K562 (cell line): ENCODE measurements at regions not wholly inside any gene's neighbourhood (a gene's known extent, or its start where the extent isn't known, plus 50 kb on each side); places are given as distances from the start of the nearest gene placed in this dataset.

Source experiments
- ATAC-seq: fragments of 200-7000 bp; cut with Tn5 transposase; 3 replicates; pipeline ENCODE4 v1.9.1; 2020; ENCODE audit warnings: moderate library complexity
- BruUV-seq: library from RNA; stranded (reverse); fragments of 400-500 nt; replicated peaks from 2 replicates; lab custom pipeline; 2021; lab: Mats Ljungman, UMichigan
- CTCF ChIA-PET: fragments of 300-600 bp; formaldehyde crosslinking; extraction: SDS; loops from one replicate; lab custom pipeline; 2021; ENCODE audit warnings: low intra/inter-chr PET ratio; lab: Yijun Ruan, JAX
- POLR2A ChIA-PET: fragments of 300-600, 350-650 bp; sonication (Branson Sonifier 250); formaldehyde crosslinking; extraction: SDS; loops from one replicate; lab custom pipeline; 2021; ENCODE audit warnings: antibody characterized with exemption, inconsistent platforms; lab: Yijun Ruan, JAX
- DNase-seq, 4 experiments: peaks; one replicate each; pipeline versions ENCODE4 v3.0.0 to v3.0.0-alpha.2; 2011 to 2018; ENCODE audit warnings: low spot score in 3 of 4, mixed read lengths in 3 of 4; ENCODE audit errors: extremely low read depth in 1 of 4
- FAIRE-seq: peaks from 2 replicates; lab custom pipeline; 2011; peaks lifted over from hg19 to GRCh38; lab: Jason Lieb, UNC
- H2AFZ ChIP-seq: 2 replicates; pipeline ENCODE4 v1.6.0; 2011; ENCODE audit warnings: low read depth, low read length, control low read depth, inconsistent platforms
- H3K27ac ChIP-seq: fragments of 200-600 bp; 3 replicates; pipeline ENCODE4 v1.8.0; 2011; ENCODE audit warnings: low read depth, mild to moderate bottlenecking, control low read depth, inconsistent platforms, low read length, moderate library complexity, mixed read lengths; ENCODE audit errors: extremely low read depth
- H3K27me3 ChIP-seq, 2 experiments: fragments of 300-600 bp in 1 of 2; 2 replicates in 1 of 2; 3 replicates in 1 of 2; pipeline versions ENCODE4 v1.6.0 to v1.8.0; 2011; ENCODE audit warnings: inconsistent platforms in 2 of 2, low read length in 2 of 2, mild to moderate bottlenecking in 1 of 2, mixed read lengths in 1 of 2, moderate library complexity in 1 of 2; ENCODE audit not compliant: control insufficient read depth in 2 of 2, insufficient read depth in 2 of 2
- H3K36me3 ChIP-seq: fragments of 300-600 bp; 3 replicates; pipeline ENCODE4 v1.8.0; 2011; ENCODE audit warnings: mild to moderate bottlenecking, low read length, inconsistent platforms; ENCODE audit not compliant: control insufficient read depth, insufficient read depth
- H3K4me1 ChIP-seq, 2 experiments: fragments of 200-600 bp in 1 of 2; replicated peaks in 1 of 2; 2 replicates in 1 of 2; 3 replicates in 1 of 2; pipeline versions ENCODE4 v1.5.1 to v1.8.0; 2011; ENCODE audit warnings: inconsistent platforms in 2 of 2, low read length in 2 of 2, mild to moderate bottlenecking in 1 of 2, mixed read lengths in 1 of 2, moderate library complexity in 1 of 2; ENCODE audit not compliant: control insufficient read depth in 2 of 2, insufficient read depth in 2 of 2
- H3K4me2 ChIP-seq: 2 replicates; pipeline ENCODE4 v1.6.1; 2011; ENCODE audit warnings: low read length, control low read depth, inconsistent platforms, mixed read lengths; ENCODE audit not compliant: insufficient read depth
- H3K4me3 ChIP-seq: fragments of 200-600 bp; sonication (generic), shearing (Covaris generic); 2 replicates; pipeline ENCODE4 v1.5.1; 2016; ENCODE audit warnings: control low read depth, inconsistent platforms
- H3K79me2 ChIP-seq: fragments of 200-600 bp; 3 replicates; pipeline ENCODE4 v1.8.0; 2011; ENCODE audit warnings: low read length, inconsistent platforms; ENCODE audit not compliant: control insufficient read depth, insufficient read depth
- H3K9ac ChIP-seq, 2 experiments: 2 replicates each; pipeline versions ENCODE4 v1.6.0 to v1.6.1; 2011; ENCODE audit warnings: low read depth in 2 of 2, low read length in 2 of 2, control low read depth in 1 of 2, inconsistent platforms in 1 of 2, mild to moderate bottlenecking in 1 of 2, mixed read lengths in 1 of 2; ENCODE audit not compliant: insufficient read depth in 1 of 2
- H3K9me1 ChIP-seq: one replicate; pipeline ENCODE4 v1.6.0; 2011; ENCODE audit warnings: inconsistent platforms, mild to moderate bottlenecking, low read length, moderate library complexity; ENCODE audit not compliant: control insufficient read depth, insufficient read depth
- H3K9me3 ChIP-seq: replicated peaks from 2 replicates; pipeline ENCODE4 v1.5.1; 2011; ENCODE audit warnings: low read depth, low read length, inconsistent platforms; ENCODE audit not compliant: control insufficient read depth, insufficient read depth
- H4K20me1 ChIP-seq: replicated peaks from 2 replicates; pipeline ENCODE4 v1.6.1; 2011; ENCODE audit warnings: low read length, inconsistent platforms, mixed read lengths; ENCODE audit not compliant: control insufficient read depth, insufficient read depth
- ETV6 ChIP-seq, 3 experiments: fragments of 150-350 bp in 1 of 3; sonication (generic) in 1 of 3; formaldehyde crosslinking in 1 of 3; IDR thresholded peaks; 2 replicates each; pipeline versions ENCODE4 v1.6.1 to v1.8.0; 2014 to 2022; ENCODE audit warnings: borderline replicate concordance in 2 of 3, low read depth in 2 of 3, antibody characterized with exemption in 1 of 3, low read length in 1 of 3, mild to moderate bottlenecking in 1 of 3, missing genetic modification reagents in 1 of 3
- FOXJ3 ChIP-seq: sonication (generic); formaldehyde crosslinking; IDR thresholded peaks from 2 replicates; pipeline ENCODE4 v1.4.0; 2020; ENCODE audit warnings: mild to moderate bottlenecking, missing genetic modification reagents
- FOXP1 ChIP-seq: sonication (generic); formaldehyde crosslinking; IDR thresholded peaks from 2 replicates; pipeline ENCODE4 v1.8.0; 2022; ENCODE audit warnings: mild to moderate bottlenecking, missing genetic modification reagents
- NEUROD1 ChIP-seq: fragments of 150-350 bp; IDR thresholded peaks from 2 replicates; pipeline ENCODE4 v1.6.1; 2014; ENCODE audit warnings: borderline replicate concordance, low read length, low read depth; ENCODE audit not compliant: partially characterized antibody
- ZNF347 ChIP-seq: fragments of 450-650 bp; formaldehyde crosslinking; IDR thresholded peaks from 2 replicates; pipeline ENCODE4 v1.4.0; 2020; ENCODE audit warnings: low read depth, mild to moderate bottlenecking, moderate library complexity
- WGBS: fragments of 100-300 bp; shearing (Covaris generic); methylation state at CpG from one replicate; pipeline ENCODE4 v1.1.6; 2016; ENCODE audit warnings: low coverage, mixed read lengths; ENCODE audit not compliant: insufficient coverage; ENCODE audit errors: missing lambda C conversion rate; 5-methylcytosine and 5-hydroxymethylcytosine counted together
- in situ Hi-C: fragments of 300-500 bp; cut with MboI; formaldehyde crosslinking; loops from 4 replicates; pipeline ENCODE4 v1.15.0; 2018; ENCODE audit warnings: inconsistent platforms, mixed read lengths
- intact Hi-C: fragments of 100-400 bp; cut with micrococcal nuclease; formaldehyde crosslinking; loops from 2 replicates; pipeline ENCODE4 v1.14.2; 2022
- TF ChIP-seq, protein P1 (sequence below): fragments of 450-650 bp; formaldehyde crosslinking; conservative IDR thresholded peaks from 2 replicates; pipeline ENCODE4 v1.4.0; 2022; ENCODE audit warnings: mild to moderate bottlenecking, missing genetic modification characterization

DNA sequence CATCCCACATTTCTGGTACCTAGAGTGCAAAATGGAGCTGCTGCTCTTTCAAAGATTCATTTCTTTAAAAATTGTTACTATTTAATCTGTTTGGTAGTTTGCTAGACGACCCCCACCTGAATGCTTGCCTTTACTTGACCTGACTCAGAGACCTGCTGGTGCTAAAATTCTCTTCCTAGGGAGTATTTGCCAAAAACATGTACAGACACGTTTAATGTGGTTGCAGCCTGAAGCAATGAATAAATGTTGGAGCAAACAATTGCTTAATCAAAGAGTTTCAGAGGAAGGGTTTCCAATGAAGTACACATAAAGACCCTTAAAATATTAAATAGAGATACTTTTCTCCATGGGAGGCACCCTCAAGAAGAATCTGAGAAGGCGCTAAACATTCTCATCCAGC is 734.4 kb downstream of the CBLN2 start:
- 0% methylated on average over 2 of the region's 3 CpGs for WGBS
- Histone ChIP-seq H3K9ac (no peak overlapping the region), H3K79me2 (no peaks in the 10 kb centered on the region), H3K4me3 (no peak overlapping the region), H3K9me3 (no peaks in the 10 kb centered on the region), H2AFZ (no peak overlapping the region)
- intact Hi-C loops = no loop called here
- no peak for TF ChIP-seq FOXP1
- TF ChIP-seq, all 486 proteins: peak for 0
- no peak for ATAC-seq
- no peaks in the 10 kb centered on the region for H3K36me3 ChIP-seq
- no peaks in the 10 kb centered on the region for H3K9me1 ChIP-seq
- ChIA-PET CTCF (no interaction called here), POLR2A (no interaction called here)
- no peaks in the 10 kb centered on the region for H4K20me1 ChIP-seq
- DNase-seq = no peak
- no peak overlapping the region for H3K4me2 ChIP-seq
- no peaks in the 10 kb centered on the region for H3K4me1 ChIP-seq
- in situ Hi-C loops = no loop called here
- no peak for FAIRE-seq
- H3K27ac ChIP-seq = no peak overlapping the region
- no peaks in the 10 kb centered on the region for H3K27me3 ChIP-seq
- BruUV-seq = no TSS peak

DNA sequence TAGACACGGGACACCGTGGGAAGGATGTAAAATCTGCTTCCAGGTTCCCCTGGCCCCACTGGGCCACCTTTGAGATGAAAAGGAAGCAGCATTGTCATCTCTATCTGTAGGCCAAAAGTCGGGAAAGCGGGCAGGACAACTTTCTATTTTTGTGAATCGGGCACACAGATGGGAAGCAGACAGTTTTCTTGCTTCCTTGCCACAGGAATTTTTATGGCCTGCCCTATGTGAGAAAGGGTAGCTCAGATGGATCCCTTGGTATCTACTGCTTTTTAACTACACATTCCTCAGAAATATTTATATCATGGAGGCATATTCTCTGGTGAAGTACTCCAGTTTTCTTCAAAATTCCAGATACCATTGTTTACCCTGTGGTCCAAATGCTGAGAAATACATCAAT is 735.5 kb downstream of the CBLN2 start:
- CTCF ChIA-PET = no interaction called here
- in situ Hi-C loops = no loop called here
- H3K4me1 ChIP-seq = no peaks in the 10 kb centered on the region

More for the DNA sequence above, 735.5 kb downstream of the CBLN2 start:
- TF ChIP-seq FOXJ3 (CRISPR knock-in tag) (no peak), ZNF347 (CRISPR knock-in tag) (no peak), ETV6 (IDR thresholded peaks at IDR 0.05; ENCODE audit: borderline replicate concordance in 1 of 2, low read depth in 2 of 2, low read length in 1 of 2) (no peak), ETV6 (CRISPR knock-in tag; IDR thresholded peaks at IDR 0.05; ENCODE audit: borderline replicate concordance) (no peak), NEUROD1 (no peak)
- TF ChIP-seq, protein P1, sequence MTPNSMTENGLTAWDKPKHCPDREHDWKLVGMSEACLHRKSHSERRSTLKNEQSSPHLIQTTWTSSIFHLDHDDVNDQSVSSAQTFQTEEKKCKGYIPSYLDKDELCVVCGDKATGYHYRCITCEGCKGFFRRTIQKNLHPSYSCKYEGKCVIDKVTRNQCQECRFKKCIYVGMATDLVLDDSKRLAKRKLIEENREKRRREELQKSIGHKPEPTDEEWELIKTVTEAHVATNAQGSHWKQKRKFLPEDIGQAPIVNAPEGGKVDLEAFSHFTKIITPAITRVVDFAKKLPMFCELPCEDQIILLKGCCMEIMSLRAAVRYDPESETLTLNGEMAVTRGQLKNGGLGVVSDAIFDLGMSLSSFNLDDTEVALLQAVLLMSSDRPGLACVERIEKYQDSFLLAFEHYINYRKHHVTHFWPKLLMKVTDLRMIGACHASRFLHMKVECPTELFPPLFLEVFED (CRISPR knock-in tag) = no peak
- FAIRE-seq = no peak
- Histone ChIP-seq H3K4me2 (no peak overlapping the region), H3K79me2 (no peaks in the 10 kb centered on the region), H3K4me3 (no peak overlapping the region), H2AFZ (no peak overlapping the region), H3K27ac (no peak overlapping the region), H3K27me3 (no peaks in the 10 kb centered on the region), H3K9ac (no peak overlapping the region), H3K36me3 (no peaks in the 10 kb centered on the region), H3K9me3 (no peaks in the 10 kb centered on the region), H3K9me1 (no peaks in the 10 kb centered on the region), H4K20me1 (no peaks in the 10 kb centered on the region)
- no peak for DNase-seq
- POLR2A ChIA-PET = no interaction called here
- intact Hi-C loops = no loop called here
- BruUV-seq = no TSS peak
- no peak for ATAC-seq
- 0% methylated on average over 5 of the region's 5 CpGs for WGBS
